C4-2B (cell line): ENCODE measurements at regions not wholly inside any gene's neighbourhood (a gene's known extent, or its start where the extent isn't known, plus 50 kb on each side); places are given as distances from the start of the nearest gene placed in this dataset.

ENCODE experiments used
- CTCF ChIP-seq: fragments of 450-650 bp; conservative IDR thresholded peaks from 2 replicates; pipeline ENCODE4 v1.5.1; 2017; ENCODE audit warnings: mild to moderate bottlenecking
- ZFX ChIP-seq: fragments of 450-650 bp; IDR thresholded peaks from 2 replicates; pipeline ENCODE4 v1.6.1; 2017

- TF ChIP-seq CTCF, result no peak
- no peak for TF ChIP-seq ZFX
Observed at GRCh38 chr20:11780765-11781369, 136.8 kb upstream of the BTBD3 start.
